ENCODE measurements at regions not wholly inside any gene's neighbourhood (a gene's known extent, or its start where the extent isn't known, plus 50 kb on each side); places are given as distances from the start of the nearest gene placed in this dataset.

DNA sequence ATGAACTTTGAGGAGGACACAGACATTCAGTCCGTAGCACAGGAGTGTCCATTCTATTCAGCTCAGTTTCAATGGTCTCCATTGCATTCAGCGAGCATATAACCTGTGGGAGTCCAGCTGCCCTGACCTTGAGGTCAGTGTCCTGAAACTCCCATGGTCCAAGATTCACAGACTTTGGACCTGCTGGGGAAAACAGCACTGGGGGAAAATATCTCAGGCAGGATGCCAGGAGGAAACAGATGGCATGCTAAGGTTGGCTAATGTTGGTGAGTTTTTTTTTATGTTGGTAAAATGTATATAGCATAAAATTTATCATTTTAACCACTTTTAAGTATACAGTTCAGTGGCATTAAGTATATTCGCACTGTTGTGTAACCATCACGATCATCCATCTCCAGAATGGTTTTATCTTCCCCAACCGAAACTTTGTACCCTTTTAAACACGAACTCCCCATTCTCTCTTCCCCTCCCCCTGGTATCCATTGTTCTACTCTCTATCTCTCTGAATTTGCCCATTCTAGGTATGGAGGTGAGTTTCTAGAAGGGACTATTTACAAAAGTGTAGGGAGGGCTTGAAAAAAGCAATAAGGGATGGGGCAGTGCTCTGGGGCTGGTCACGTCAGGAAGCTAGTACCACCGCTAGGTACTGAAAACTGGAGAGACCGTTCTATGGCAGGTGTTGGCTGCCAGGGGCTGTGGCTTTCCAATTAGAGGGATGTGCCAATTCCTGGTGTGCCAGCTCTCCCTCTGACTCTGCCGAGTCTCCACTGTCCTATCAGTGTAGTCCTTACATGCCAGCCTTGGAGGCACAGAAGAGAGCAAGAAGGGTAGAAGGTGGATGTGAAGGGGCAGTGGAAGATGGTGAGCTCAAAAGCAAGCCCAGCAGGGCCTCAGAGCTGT lies 85.3 kb downstream of the FOXD2 start:
- Histone ChIP-seq H3K36me3 (ENCODE audit: control insufficient read depth, insufficient read depth, low read length) (no peaks in the 10 kb centered on the region), H3K9me3 (ENCODE audit: control insufficient read depth, low read length) (no peaks in the 10 kb centered on the region), H3K4me1 (ENCODE audit: control insufficient read depth, insufficient read depth, low read length, poor library complexity, severe bottlenecking) (no peaks in the 10 kb centered on the region), H3K4me3 (ENCODE audit: extremely low read depth, insufficient read depth, low read length, poor library complexity, severe bottlenecking) (no peak overlapping the region), H3K27ac (ENCODE audit: low read depth, low read length, severe bottlenecking) (no peak overlapping the region)
- WGBS, 2 experiments (ENCODE audit: insufficient coverage in 2 of 2), result 85 to 86% methylated on average over 6 to 7 of the region's 10 CpGs

DNA sequence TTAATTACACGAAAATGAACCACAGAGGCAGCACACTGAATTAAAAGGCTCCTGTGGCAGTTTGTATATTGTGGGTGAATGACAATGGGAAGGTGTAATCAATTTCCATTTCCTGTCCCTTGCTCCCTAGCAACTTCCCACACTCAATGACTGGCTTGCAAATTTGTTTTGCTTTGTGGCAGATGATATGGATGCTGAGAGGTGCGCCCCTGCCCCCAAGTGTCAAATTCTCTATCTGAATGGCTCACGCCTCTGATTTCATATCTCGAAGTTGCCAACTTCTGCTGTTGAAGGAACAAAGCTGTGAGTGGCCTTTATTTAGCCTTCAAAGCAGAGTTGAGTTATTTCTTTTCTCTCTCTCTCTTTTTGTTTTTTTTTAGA lies 86.0 kb downstream of the FOXD2 start:
- peaks cover 5% of the 10 kb centered on the region for H3K9me3 ChIP-seq (ENCODE audit: control insufficient read depth, low read length)
- 22 to 30% methylated on average over 1 to 3 of the region's 4 CpGs for WGBS, 2 experiments (ENCODE audit: insufficient coverage in 2 of 2)
- no peak overlapping the region for H3K4me3 ChIP-seq (ENCODE audit: extremely low read depth, insufficient read depth, low read length, poor library complexity, severe bottlenecking)
- H3K36me3 ChIP-seq (ENCODE audit: control insufficient read depth, insufficient read depth, low read length), result no peaks in the 10 kb centered on the region
- H3K27ac ChIP-seq (ENCODE audit: low read depth, low read length, severe bottlenecking), result no peak overlapping the region
- no peaks in the 10 kb centered on the region for H3K4me1 ChIP-seq (ENCODE audit: control insufficient read depth, insufficient read depth, low read length, poor library complexity, severe bottlenecking)

DNA sequence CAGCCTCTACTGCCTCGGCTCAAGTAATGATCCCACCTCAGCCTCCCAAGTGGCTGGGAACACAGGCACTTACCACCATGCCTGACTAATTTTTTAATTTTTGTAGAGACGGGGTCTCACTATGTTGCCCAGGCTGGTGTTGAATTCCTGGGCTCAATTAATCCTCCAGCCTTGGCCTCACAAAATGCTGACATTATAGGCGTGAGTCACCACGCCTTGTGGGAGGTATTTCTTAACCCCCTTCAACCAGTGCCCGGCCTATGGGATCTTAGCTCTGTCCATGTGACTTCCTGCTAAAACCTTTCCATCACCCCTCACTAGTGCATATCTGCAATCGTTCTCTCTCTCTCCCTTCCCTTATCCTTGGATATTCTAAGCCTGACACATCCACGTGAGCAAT lies 86.4 kb downstream of the FOXD2 start:
- Histone ChIP-seq H3K36me3 (ENCODE audit: control insufficient read depth, insufficient read depth, low read length) (no peaks in the 10 kb centered on the region), H3K9me3 (ENCODE audit: control insufficient read depth, low read length) (peaks cover 9% of the 10 kb centered on the region), H3K4me1 (ENCODE audit: control insufficient read depth, insufficient read depth, low read length, poor library complexity, severe bottlenecking) (no peaks in the 10 kb centered on the region), H3K27ac (ENCODE audit: low read depth, low read length, severe bottlenecking) (no peak overlapping the region), H3K4me3 (ENCODE audit: extremely low read depth, insufficient read depth, low read length, poor library complexity, severe bottlenecking) (no peak overlapping the region)
- WGBS, 2 experiments (ENCODE audit: insufficient coverage in 2 of 2), result 87% methylated on average over 5 to 6 of the region's 7 CpGs

DNA sequence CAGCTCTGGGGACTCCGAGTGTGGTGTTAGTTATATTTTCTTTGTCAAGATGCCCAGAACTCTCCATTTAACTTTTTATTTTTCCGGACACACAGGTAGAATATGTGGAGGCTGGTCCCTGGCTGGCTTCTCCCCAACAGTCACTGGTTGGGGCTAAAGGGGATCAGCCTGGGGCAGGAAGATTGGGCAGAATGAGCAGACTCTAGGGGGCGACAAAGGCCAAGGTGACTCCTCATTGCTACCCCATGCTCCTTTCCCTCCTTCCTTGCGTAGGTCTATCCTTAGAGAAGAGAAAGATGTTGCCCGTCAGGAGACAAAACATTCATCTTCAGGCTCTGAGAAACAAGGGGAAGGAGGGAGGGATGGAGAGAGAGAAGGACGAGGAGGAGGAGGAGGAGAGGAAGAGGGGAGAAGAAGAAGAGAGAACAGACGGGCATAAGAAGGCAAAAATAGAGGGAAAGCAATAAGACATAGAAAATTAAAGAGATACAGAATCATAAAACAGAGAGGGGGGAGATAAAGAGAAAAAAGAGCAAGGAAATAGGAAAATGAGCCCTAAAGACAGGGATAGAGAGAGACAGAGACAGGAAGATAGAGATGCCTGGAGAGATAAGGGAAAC lies 89.9 kb downstream of the FOXD2 start:
- no peak overlapping the region for H3K27ac ChIP-seq (ENCODE audit: low read depth, low read length, severe bottlenecking)
- H3K4me3 ChIP-seq (ENCODE audit: extremely low read depth, insufficient read depth, low read length, poor library complexity, severe bottlenecking), result no peak overlapping the region
- no peaks in the 10 kb centered on the region for H3K4me1 ChIP-seq (ENCODE audit: control insufficient read depth, insufficient read depth, low read length, poor library complexity, severe bottlenecking)
- 61% methylated on average over 4 of the region's 7 CpGs; no CpG with 5 or more reads in 1 of the 2 experiments for WGBS, 2 experiments (ENCODE audit: insufficient coverage in 2 of 2)
- no peaks in the 10 kb centered on the region for H3K36me3 ChIP-seq (ENCODE audit: control insufficient read depth, insufficient read depth, low read length)
- peaks cover 15% of the 10 kb centered on the region for H3K9me3 ChIP-seq (ENCODE audit: control insufficient read depth, low read length)

DNA sequence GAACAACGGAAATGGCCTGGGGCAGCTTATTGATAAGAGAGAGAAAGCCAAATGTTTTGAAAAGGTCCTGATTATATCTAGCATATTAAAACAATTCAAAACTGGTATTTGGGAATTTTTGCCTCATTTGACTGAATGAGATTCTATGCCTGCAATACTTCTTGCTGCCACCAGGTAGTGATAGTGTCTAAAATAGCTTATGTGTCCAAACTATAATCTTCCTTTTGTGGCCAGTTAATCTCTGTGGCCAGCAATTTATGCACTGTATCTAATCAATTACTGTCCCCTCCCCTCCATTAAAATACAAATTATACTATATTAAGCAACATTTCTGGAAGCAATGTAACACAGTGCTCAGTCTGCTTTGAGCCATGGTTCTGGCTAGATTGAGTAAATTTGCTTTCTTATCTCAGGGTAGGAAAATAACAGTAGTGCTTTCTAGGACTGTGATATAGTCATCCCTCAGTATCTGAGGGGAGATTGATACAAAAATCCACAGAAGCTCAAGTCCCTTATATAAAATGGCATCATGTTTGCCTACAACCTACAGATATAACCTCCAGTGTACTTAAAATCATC lies 91.8 kb downstream of the FOXD2 start:
- H3K27ac ChIP-seq (ENCODE audit: low read depth, low read length, severe bottlenecking), result no peak overlapping the region
- no peak overlapping the region for H3K4me3 ChIP-seq (ENCODE audit: extremely low read depth, insufficient read depth, low read length, poor library complexity, severe bottlenecking)
- H3K4me1 ChIP-seq (ENCODE audit: control insufficient read depth, insufficient read depth, low read length, poor library complexity, severe bottlenecking), result peaks cover 10% of the 10 kb centered on the region
- peaks cover 15% of the 10 kb centered on the region for H3K9me3 ChIP-seq (ENCODE audit: control insufficient read depth, low read length)
- H3K36me3 ChIP-seq (ENCODE audit: control insufficient read depth, insufficient read depth, low read length), result no peaks in the 10 kb centered on the region
- no CpG with 5 or more reads among the region's 1 CpG for WGBS, 2 experiments (ENCODE audit: insufficient coverage in 2 of 2)

DNA sequence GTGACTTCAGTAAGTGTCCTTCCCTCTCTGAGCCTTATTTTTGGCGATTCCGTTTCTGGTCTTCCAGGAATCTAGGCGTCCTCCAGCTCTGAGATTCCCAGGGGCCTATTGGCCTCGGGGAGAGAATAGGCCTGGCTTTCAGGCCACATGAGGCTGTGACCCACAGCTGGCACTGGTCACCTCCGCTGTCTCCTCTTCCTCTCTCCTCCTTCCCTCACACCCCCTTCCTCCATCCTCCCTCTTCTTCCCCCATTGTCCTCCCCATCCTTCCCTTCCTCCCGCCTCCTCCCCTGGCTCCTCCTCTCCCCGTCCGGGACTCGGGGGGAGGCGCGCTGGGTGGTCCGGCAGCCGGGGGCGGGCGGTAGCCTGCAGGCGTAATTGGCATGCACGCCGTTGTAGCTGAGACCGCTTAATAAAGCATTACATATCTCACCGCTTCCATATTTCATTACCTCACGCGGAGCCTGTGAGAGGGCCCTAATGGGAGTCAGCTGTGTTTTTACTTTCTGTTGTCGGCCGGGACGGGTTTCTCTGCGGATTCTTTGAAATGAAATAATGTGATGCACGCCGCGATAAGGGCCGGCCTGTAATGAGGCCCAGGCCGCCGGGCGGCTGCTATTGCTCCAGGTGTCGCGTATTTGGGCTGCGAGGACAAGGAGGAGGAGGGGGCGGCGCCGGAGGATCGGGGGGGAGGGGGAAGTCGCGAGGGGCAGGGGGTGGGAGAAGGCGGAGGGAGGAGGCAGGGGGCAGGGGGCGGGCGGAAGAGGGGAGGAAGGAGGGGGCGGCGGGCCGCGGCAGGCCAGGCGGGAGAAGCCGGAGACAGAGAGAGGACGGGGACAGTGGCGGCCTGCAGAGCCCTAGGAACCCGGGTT lies 95.3 kb downstream of the FOXD2 start:
- H3K4me3 ChIP-seq (ENCODE audit: extremely low read depth, insufficient read depth, low read length, poor library complexity, severe bottlenecking), result peak overlapping the region; percentile 31
- peak overlapping the region; percentile 71 for H3K27ac ChIP-seq (ENCODE audit: low read depth, low read length, severe bottlenecking)
- 2 to 7% methylated on average over 14 of the region's 54 CpGs for WGBS, 2 experiments (ENCODE audit: insufficient coverage in 2 of 2)
- no peaks in the 10 kb centered on the region for H3K36me3 ChIP-seq (ENCODE audit: control insufficient read depth, insufficient read depth, low read length)
- peaks cover 27% of the 10 kb centered on the region for H3K4me1 ChIP-seq (ENCODE audit: control insufficient read depth, insufficient read depth, low read length, poor library complexity, severe bottlenecking)
- H3K9me3 ChIP-seq (ENCODE audit: control insufficient read depth, low read length), result peaks cover 15% of the 10 kb centered on the region

GRCh38 chr1:47533793-47534328 lies 96.0 kb downstream of the FOXD2 start:
- Histone ChIP-seq H3K27ac (ENCODE audit: low read depth, low read length, severe bottlenecking) (no peak overlapping the region), H3K4me3 (ENCODE audit: extremely low read depth, insufficient read depth, low read length, poor library complexity, severe bottlenecking) (peak overlapping the region; percentile 31), H3K4me1 (ENCODE audit: control insufficient read depth, insufficient read depth, low read length, poor library complexity, severe bottlenecking) (peaks cover 27% of the 10 kb centered on the region), H3K36me3 (ENCODE audit: control insufficient read depth, insufficient read depth, low read length) (no peaks in the 10 kb centered on the region), H3K9me3 (ENCODE audit: control insufficient read depth, low read length) (peaks cover 10% of the 10 kb centered on the region)
- WGBS, 2 experiments (ENCODE audit: insufficient coverage in 2 of 2), result 29 to 31% methylated on average over 7 to 8 of the region's 12 CpGs

GRCh38 chr1:47534436-47534835 lies 96.6 kb downstream of the FOXD2 start:
- no peak overlapping the region for H3K27ac ChIP-seq (ENCODE audit: low read depth, low read length, severe bottlenecking)
- peaks cover 27% of the 10 kb centered on the region for H3K4me1 ChIP-seq (ENCODE audit: control insufficient read depth, insufficient read depth, low read length, poor library complexity, severe bottlenecking)
- H3K9me3 ChIP-seq (ENCODE audit: control insufficient read depth, low read length), result peaks cover 4% of the 10 kb centered on the region
- WGBS, 2 experiments (ENCODE audit: insufficient coverage in 2 of 2), result 69 to 85% methylated on average over 4 of the region's 4 CpGs
- no peak overlapping the region for H3K4me3 ChIP-seq (ENCODE audit: extremely low read depth, insufficient read depth, low read length, poor library complexity, severe bottlenecking)
- no peaks in the 10 kb centered on the region for H3K36me3 ChIP-seq (ENCODE audit: control insufficient read depth, insufficient read depth, low read length)

DNA sequence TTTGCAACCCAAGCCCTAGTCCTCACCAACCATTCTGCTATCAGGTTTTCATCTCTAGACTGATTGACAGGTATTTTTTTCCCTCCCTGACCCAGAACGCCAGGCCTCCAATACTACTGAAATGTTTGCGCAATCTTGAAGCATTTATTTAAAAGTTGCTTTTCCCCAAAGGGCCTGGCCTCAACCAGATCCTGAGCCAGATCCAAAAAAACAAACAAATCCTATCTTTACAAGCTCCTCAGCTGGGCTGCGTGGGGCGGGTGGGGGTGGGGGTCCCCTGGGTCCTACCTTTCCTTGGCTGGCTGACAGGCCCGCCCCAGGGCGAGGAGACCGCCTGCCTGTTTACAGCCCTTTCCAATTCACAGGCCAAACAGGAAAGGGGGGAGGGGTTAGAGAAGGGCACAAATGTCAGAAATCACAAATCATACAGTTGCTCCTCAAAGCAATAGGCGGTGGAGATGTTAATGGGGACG lies 98.8 kb downstream of the FOXD2 start:
- Histone ChIP-seq H3K4me3 (ENCODE audit: extremely low read depth, insufficient read depth, low read length, poor library complexity, severe bottlenecking) (no peak overlapping the region), H3K36me3 (ENCODE audit: control insufficient read depth, insufficient read depth, low read length) (no peaks in the 10 kb centered on the region), H3K9me3 (ENCODE audit: control insufficient read depth, low read length) (no peaks in the 10 kb centered on the region), H3K4me1 (ENCODE audit: control insufficient read depth, insufficient read depth, low read length, poor library complexity, severe bottlenecking) (peaks cover 27% of the 10 kb centered on the region), H3K27ac (ENCODE audit: low read depth, low read length, severe bottlenecking) (no peak overlapping the region)
- WGBS, 2 experiments (ENCODE audit: insufficient coverage in 2 of 2), result 34 to 59% methylated on average over 4 of the region's 9 CpGs

DNA sequence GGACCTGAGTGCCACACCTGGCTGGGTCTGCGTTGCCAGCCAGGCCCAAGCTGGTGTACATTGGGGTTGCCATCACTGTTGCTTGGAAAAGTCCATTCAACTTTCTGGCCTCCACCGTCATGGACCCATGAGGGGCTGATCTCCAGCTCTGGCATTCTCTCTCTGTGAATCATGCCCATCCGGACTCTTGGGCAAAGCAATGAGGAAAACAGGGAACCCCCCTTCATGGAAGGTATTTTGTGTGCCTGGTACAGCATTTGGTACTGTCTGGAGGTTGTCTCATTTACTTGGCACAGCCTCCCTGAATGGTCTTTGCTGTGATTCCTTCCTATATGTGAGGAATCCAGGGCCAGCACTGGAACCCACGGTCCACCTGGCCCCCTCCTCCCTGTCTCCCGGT lies 99.4 kb downstream of the FOXD2 start:
- Histone ChIP-seq H3K4me3 (ENCODE audit: extremely low read depth, insufficient read depth, low read length, poor library complexity, severe bottlenecking) (no peak overlapping the region), H3K9me3 (ENCODE audit: control insufficient read depth, low read length) (no peaks in the 10 kb centered on the region), H3K27ac (ENCODE audit: low read depth, low read length, severe bottlenecking) (no peak overlapping the region), H3K36me3 (ENCODE audit: control insufficient read depth, insufficient read depth, low read length) (no peaks in the 10 kb centered on the region), H3K4me1 (ENCODE audit: control insufficient read depth, insufficient read depth, low read length, poor library complexity, severe bottlenecking) (peaks cover 27% of the 10 kb centered on the region)
- 85 to 100% methylated on average over 3 to 4 of the region's 5 CpGs for WGBS, 2 experiments (ENCODE audit: insufficient coverage in 2 of 2)

All from mesodermal cell (in vitro differentiated cells).